Liver (tissue), 3 donors: ENCODE measurements at regions not wholly inside any gene's neighbourhood (a gene's known extent, or its start where the extent isn't known, plus 50 kb on each side); places are given as distances from the start of the nearest gene placed in this dataset.

Source experiments
- ATF3 ChIP-seq: IDR thresholded peaks from 2 replicates; pipeline ENCODE4 v1.6.1; 2016; ENCODE audit warnings: antibody characterized with exemption
- CTCF ChIP-seq: fragments of 150-350 bp; IDR thresholded peaks from 2 replicates; pipeline ENCODE4 v1.5.1; 2017; ENCODE audit warnings: improper control_type of control experiment, low read depth, low read length; ENCODE audit not compliant: missing input control
- EGR1 ChIP-seq, 2 donors: IDR thresholded peaks; 2 replicates each; pipeline ENCODE4 v1.6.1; 2016 to 2018; ENCODE audit warnings: antibody characterized with exemption in 2 of 2, low read depth in 2 of 2
- FOXA1 ChIP-seq: IDR thresholded peaks from 2 replicates; pipeline ENCODE4 v1.6.1; 2016; ENCODE audit warnings: antibody characterized with exemption
- HNF4G ChIP-seq: IDR thresholded peaks from 2 replicates; pipeline ENCODE4 v1.6.1; 2016; ENCODE audit warnings: antibody characterized with exemption
- JUND ChIP-seq, 2 donors: IDR thresholded peaks; 2 replicates each; pipeline ENCODE4 v1.6.1; 2016; ENCODE audit warnings: antibody characterized with exemption in 2 of 2
- MAX ChIP-seq: IDR thresholded peaks from 2 replicates; pipeline ENCODE4 v1.6.1; 2016; ENCODE audit warnings: antibody characterized with exemption
- NR2F2 ChIP-seq: IDR thresholded peaks from 2 replicates; pipeline ENCODE4 v1.6.1; 2016; ENCODE audit warnings: antibody characterized with exemption
- RAD21 ChIP-seq, 2 donors: IDR thresholded peaks; 2 replicates each; pipeline ENCODE4 v1.6.1; 2016; ENCODE audit warnings: antibody characterized with exemption in 2 of 2, mild to moderate bottlenecking in 2 of 2
- REST ChIP-seq: IDR thresholded peaks from 2 replicates; pipeline ENCODE4 v1.6.1; 2016; ENCODE audit warnings: antibody characterized with exemption, mild to moderate bottlenecking
- SP1 ChIP-seq: IDR thresholded peaks from 2 replicates; pipeline ENCODE4 v1.6.1; 2018; ENCODE audit warnings: antibody characterized with exemption, mild to moderate bottlenecking
- TAF1 ChIP-seq: conservative IDR thresholded peaks from 2 replicates; pipeline ENCODE4 v1.6.1; 2016; ENCODE audit warnings: antibody characterized with exemption, mild to moderate bottlenecking
- YY1 ChIP-seq: IDR thresholded peaks from 2 replicates; pipeline ENCODE4 v1.6.1; 2016; ENCODE audit warnings: antibody characterized with exemption, mild to moderate bottlenecking
- TF ChIP-seq, protein P1 (sequence below): IDR thresholded peaks from 2 replicates; pipeline ENCODE4 v1.6.1; 2016; ENCODE audit warnings: antibody characterized with exemption
- donor health status: healthy.
- donor health status: healthy.

DNA sequence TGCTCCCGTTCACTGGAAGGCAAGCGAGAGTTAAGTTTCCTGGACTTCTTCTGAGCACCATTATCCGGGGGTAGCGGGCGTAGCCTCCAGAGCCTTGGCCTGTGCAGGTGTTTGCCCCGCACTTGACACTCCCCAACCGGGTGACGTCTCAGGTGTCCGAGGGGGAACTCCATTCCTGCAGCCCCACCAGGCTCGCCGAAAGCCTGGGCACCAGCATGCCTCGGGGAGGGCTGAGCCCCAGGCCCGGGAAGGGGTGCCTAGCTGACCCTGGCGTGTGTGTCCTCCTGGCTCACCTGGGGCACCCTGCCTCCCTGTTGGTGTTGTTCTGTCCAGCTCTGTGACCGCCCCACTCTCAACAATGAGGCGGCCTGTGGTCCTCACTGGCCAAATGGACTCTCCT is 109.4 kb upstream of the GPR26 start:
- TF ChIP-seq CTCF (no peak), SP1 (no peak), ATF3 (no peak), YY1 (no peak), EGR1 (IDR thresholded peaks at IDR 0.05; ENCODE audit: low read depth in 2 of 2) (no peak), FOXA1 (no peak), MAX (no peak), REST (no peak), RAD21 (IDR thresholded peaks at IDR 0.05) (no peak), NR2F2 (no peak), TAF1 (no peak), JUND (IDR thresholded peaks at IDR 0.05) (no peak), HNF4G (no peak)
- TF ChIP-seq, protein P1, sequence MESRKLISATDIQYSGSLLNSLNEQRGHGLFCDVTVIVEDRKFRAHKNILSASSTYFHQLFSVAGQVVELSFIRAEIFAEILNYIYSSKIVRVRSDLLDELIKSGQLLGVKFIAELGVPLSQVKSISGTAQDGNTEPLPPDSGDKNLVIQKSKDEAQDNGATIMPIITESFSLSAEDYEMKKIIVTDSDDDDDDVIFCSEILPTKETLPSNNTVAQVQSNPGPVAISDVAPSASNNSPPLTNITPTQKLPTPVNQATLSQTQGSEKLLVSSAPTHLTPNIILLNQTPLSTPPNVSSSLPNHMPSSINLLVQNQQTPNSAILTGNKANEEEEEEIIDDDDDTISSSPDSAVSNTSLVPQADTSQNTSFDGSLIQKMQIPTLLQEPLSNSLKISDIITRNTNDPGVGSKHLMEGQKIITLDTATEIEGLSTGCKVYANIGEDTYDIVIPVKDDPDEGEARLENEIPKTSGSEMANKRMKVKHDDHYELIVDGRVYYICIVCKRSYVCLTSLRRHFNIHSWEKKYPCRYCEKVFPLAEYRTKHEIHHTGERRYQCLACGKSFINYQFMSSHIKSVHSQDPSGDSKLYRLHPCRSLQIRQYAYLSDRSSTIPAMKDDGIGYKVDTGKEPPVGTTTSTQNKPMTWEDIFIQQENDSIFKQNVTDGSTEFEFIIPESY, result no peak
